Uterus (tissue), 3 donors: ENCODE measurements at regions not wholly inside any gene's neighbourhood (a gene's known extent, or its start where the extent isn't known, plus 50 kb on each side); places are given as distances from the start of the nearest gene placed in this dataset.

ENCODE experiments used
- DNase-seq, 2 donors: peaks; one replicate each; pipeline ENCODE4 v3.0.0-alpha.2; 2019 to 2020
- H3K27ac ChIP-seq, 2 donors: fragments of 200-600 bp; sonication (generic); 1 replicate in 1 of 2; 2 replicates in 1 of 2; pipeline ENCODE4 v1.5.1; 2016 to 2018
- H3K27me3 ChIP-seq, 2 donors: fragments of 200-600 bp; sonication (generic); one replicate each; pipeline ENCODE4 v1.5.1; 2018 to 2019; ENCODE audit warnings: control low read depth in 1 of 2
- H3K36me3 ChIP-seq, 2 donors: fragments of 200-600 bp; sonication (generic); one replicate each; pipeline ENCODE4 v1.5.1; 2019; ENCODE audit warnings: control low read depth in 1 of 2
- H3K4me1 ChIP-seq, 2 donors: fragments of 200-600 bp; sonication (generic); one replicate each; pipeline ENCODE4 v1.5.1; 2018 to 2019; ENCODE audit warnings: control low read depth in 1 of 2
- H3K4me3 ChIP-seq, 2 donors: fragments of 200-600 bp; sonication (generic); 1 replicate in 1 of 2; 2 replicates in 1 of 2; pipeline ENCODE4 v1.5.1; 2018 to 2019; ENCODE audit warnings: mild to moderate bottlenecking in 1 of 2
- H3K9me3 ChIP-seq, 2 donors: fragments of 200-600 bp; sonication (generic); one replicate each; pipeline ENCODE4 v1.5.1; 2019; ENCODE audit warnings: control low read depth in 1 of 2
- POLR2A ChIP-seq, 2 donors: fragments of 450-650 bp; IDR thresholded peaks; one replicate each; pipeline ENCODE4 v1.6.1; 2016; ENCODE audit warnings: antibody characterized with exemption in 2 of 2, mild to moderate bottlenecking in 1 of 2, moderate library complexity in 1 of 2
- intact Hi-C: fragments of 100-400 bp; cut with DNase I; formaldehyde crosslinking; loops from one replicate; pipeline ENCODE4 v1.15.1; 2023; ENCODE audit warnings: low total_unique reads
- TF ChIP-seq, protein P1 (sequence below), 4 experiments: fragments of 200-600 bp in 2 of 4; fragments of 450-650 bp in 2 of 4; sonication (generic) in 2 of 4; IDR thresholded peaks; one replicate each; pipeline ENCODE4 v1.5.1; 2016 to 2019; ENCODE audit warnings: antibody characterized with exemption in 4 of 4, mild to moderate bottlenecking in 2 of 4, moderate library complexity in 1 of 4
- donor health status: DM: yes; HTN: yes; CAD: no.

DNA sequence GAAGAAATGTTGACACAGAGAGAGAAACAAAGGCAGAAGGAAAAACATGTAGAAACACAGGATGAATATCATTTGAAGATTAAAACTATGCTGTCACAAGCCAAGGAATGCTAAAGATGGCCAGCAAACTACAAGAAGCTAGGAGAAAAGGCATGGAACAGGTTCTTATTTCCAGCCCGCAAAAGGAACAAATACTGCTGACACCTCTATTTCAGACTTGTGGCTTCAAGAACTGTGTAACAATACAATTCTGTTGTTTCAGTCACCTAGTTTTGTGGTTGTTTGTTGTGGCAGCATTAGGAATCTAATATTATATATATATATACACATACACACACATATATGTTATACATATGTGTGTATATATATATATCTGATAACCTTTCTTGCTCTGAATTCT, 1543.9 kb downstream of the KCNT2 start:
- no peak for DNase-seq
- intact Hi-C loops, result no loop called here
- no peaks in the 10 kb centered on the region for H3K36me3 ChIP-seq
- no peak overlapping the region for H3K4me3 ChIP-seq
- H3K27me3 ChIP-seq, result peaks cover 0 to 6% of the 10 kb centered on the region in 2 donors
- no peak for TF ChIP-seq POLR2A (IDR thresholded peaks at IDR 0.05)
- TF ChIP-seq, protein P1, sequence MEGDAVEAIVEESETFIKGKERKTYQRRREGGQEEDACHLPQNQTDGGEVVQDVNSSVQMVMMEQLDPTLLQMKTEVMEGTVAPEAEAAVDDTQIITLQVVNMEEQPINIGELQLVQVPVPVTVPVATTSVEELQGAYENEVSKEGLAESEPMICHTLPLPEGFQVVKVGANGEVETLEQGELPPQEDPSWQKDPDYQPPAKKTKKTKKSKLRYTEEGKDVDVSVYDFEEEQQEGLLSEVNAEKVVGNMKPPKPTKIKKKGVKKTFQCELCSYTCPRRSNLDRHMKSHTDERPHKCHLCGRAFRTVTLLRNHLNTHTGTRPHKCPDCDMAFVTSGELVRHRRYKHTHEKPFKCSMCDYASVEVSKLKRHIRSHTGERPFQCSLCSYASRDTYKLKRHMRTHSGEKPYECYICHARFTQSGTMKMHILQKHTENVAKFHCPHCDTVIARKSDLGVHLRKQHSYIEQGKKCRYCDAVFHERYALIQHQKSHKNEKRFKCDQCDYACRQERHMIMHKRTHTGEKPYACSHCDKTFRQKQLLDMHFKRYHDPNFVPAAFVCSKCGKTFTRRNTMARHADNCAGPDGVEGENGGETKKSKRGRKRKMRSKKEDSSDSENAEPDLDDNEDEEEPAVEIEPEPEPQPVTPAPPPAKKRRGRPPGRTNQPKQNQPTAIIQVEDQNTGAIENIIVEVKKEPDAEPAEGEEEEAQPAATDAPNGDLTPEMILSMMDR (IDR thresholded peaks at IDR 0.05), result no peak
- no peaks in the 10 kb centered on the region for H3K9me3 ChIP-seq
- H3K4me1 ChIP-seq, result no peaks in the 10 kb centered on the region
- H3K27ac ChIP-seq, result no peak overlapping the region

DNA sequence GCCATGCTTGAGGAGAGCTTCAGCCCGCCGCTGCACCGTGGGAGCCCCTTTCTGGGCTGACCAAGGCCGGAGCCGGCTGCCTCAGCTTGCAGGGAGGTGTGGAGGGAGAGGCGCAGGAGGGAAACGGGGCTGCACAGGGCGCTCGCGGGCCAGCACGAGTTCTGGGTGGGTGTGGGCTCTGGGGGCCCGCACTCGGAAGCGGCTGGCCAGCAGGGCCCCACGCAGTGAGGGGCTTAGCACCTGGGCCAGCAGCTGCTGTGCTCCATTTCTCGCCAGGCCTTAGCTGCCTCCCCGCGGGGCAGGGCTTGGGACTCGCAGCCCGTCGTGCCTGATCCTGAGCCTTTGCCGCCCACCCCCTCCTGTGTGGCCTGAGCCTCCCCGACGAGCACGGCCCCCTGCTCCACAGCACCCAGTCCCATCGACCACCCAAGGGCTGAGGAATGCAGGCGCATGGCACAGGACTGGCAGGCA, 1554.0 kb downstream of the KCNT2 start:
- no peak for DNase-seq
- Histone ChIP-seq H3K27ac (no peak overlapping the region), H3K36me3 (no peaks in the 10 kb centered on the region), H3K4me3 (no peak overlapping the region), H3K27me3 (no peaks in the 10 kb centered on the region), H3K9me3 (no peaks in the 10 kb centered on the region), H3K4me1 (no peaks in the 10 kb centered on the region)
- intact Hi-C loops, result no loop called here
- TF ChIP-seq POLR2A (IDR thresholded peaks at IDR 0.05), result no peak
- TF ChIP-seq, protein P1 (IDR thresholded peaks at IDR 0.05), result no peak

DNA sequence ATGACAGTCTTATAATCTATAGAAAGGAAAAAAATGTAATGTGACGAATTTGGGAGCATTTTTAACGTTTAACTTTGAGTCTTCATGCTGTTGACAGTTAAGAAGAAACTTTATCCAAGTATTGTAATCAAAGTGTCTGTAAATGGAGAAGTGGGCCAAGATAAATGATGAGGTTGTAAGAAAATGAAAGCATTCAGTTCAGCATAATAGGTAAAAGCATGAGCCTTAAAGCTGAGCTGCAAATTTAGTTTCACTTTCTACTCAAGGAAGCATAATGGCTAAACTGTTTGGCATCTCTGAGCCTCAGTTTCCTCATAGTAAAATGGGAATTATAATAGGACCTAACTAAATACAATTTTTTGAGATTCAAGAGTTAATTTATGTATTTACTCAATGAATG, 1554.8 kb downstream of the KCNT2 start:
- Histone ChIP-seq H3K36me3 (no peaks in the 10 kb centered on the region), H3K4me3 (no peak overlapping the region), H3K9me3 (no peaks in the 10 kb centered on the region), H3K27me3 (no peaks in the 10 kb centered on the region), H3K4me1 (no peaks in the 10 kb centered on the region), H3K27ac (no peak overlapping the region)
- no peak for DNase-seq
- TF ChIP-seq, protein P1 (IDR thresholded peaks at IDR 0.05), result no peak
- TF ChIP-seq POLR2A (IDR thresholded peaks at IDR 0.05), result no peak
- intact Hi-C loops, result no loop called here

DNA sequence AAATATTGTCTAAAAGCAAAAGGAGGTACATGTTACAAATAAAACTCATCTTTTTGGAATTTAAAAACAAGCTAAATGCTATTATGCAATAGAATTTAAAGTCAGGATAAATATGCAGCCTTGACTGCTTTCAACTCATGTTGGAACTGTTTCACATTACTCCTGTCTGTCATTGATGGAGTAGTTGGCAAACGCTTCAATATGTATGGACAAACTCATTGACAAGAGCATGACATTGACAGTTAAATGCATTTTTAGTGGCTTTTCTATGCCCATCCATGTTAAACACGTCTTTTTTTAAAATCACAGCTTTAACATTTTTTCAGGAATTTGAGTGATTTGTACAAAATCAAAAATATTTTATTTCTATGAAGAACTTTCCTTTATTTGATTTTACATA, 1560.5 kb downstream of the KCNT2 start:
- H3K4me3 ChIP-seq, result no peak overlapping the region
- no peaks in the 10 kb centered on the region for H3K36me3 ChIP-seq
- TF ChIP-seq, protein P1 (IDR thresholded peaks at IDR 0.05), result no peak
- TF ChIP-seq POLR2A (IDR thresholded peaks at IDR 0.05), result no peak
- DNase-seq, result no peak
- intact Hi-C loops, result no loop called here
- no peaks in the 10 kb centered on the region for H3K4me1 ChIP-seq
- H3K27ac ChIP-seq, result no peak overlapping the region
- no peaks in the 10 kb centered on the region for H3K27me3 ChIP-seq
- no peaks in the 10 kb centered on the region for H3K9me3 ChIP-seq

DNA sequence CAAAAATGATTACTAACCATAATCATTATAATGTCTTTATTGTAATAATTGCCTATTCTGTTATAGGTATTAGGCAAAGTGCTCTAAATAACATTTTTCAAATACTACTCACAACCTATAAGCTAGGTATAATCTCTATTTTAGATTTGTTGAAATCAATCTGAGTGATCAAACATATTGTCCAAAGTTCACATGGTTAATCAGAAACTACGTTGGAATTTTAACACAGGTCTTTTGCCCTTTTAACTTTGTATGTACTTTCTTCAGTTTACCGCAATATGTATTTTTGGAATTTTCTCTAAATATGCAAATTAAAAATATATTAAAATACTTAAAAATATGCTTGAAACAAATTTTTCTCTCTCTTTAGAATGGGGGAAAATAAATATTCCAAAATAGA, 1563.2 kb downstream of the KCNT2 start:
- no peaks in the 10 kb centered on the region for H3K36me3 ChIP-seq
- H3K4me1 ChIP-seq, result no peaks in the 10 kb centered on the region
- H3K27ac ChIP-seq, result no peak overlapping the region
- no peaks in the 10 kb centered on the region for H3K27me3 ChIP-seq
- no peak overlapping the region for H3K4me3 ChIP-seq
- no peak for DNase-seq
- H3K9me3 ChIP-seq, result no peaks in the 10 kb centered on the region
- no peak for TF ChIP-seq POLR2A (IDR thresholded peaks at IDR 0.05)
- TF ChIP-seq, protein P1 (IDR thresholded peaks at IDR 0.05), result no peak
- intact Hi-C loops, result no loop called here
